ENCODE measurements at regions not wholly inside any gene's neighbourhood (a gene's known extent, or its start where the extent isn't known, plus 50 kb on each side); places are given as distances from the start of the nearest gene placed in this dataset.

- TF ChIP-seq POLR2A (IDR thresholded peaks at IDR 0.05) (no peak), CTCF (IDR thresholded peaks at IDR 0.05) (no peak)
Measured at GRCh38 chr5:74162524-74162923, 478.0 kb downstream of the ENC1 start.

Measured in testis (tissue), 2 donors.